ENCODE measurements at regions not wholly inside any gene's neighbourhood (a gene's known extent, or its start where the extent isn't known, plus 50 kb on each side); places are given as distances from the start of the nearest gene placed in this dataset.

DNA sequence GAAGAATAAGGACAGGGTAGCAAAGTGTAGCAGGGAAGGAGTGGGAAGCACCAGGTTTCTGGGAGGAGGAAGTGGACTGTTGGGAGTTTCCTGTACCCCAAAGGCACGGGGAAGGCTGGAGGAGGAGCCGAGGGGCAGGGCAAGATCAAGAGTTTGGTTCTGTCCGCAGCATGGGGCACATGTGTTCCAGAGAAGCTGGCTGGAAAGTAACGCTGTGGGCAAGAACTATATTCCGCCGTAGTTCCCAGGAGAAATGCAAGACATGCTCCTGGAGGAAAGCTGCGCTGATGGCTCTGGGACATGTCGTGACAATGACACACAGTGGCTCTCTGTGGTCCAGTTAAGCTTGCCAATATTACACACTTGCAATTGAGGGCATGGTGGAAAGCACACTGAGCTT, 51.7 kb upstream of the KPNA3 start:
- Histone ChIP-seq H3K4me1 (ENCODE audit: control insufficient read depth in 5 of 5, insufficient read depth in 5 of 5, low read length in 5 of 5) (no peaks in the 10 kb centered on the region), H3K9ac (ENCODE audit: insufficient read depth in 1 of 2, low read length in 2 of 2) (no peak overlapping the region), H3K27ac (ENCODE audit: low read depth in 1 of 2, low read length in 1 of 2) (no peak overlapping the region), H3K9me3 (ENCODE audit: control insufficient read depth in 4 of 4, insufficient read depth in 3 of 4, low read length in 3 of 4) (no peaks in the 10 kb centered on the region), H3K4me3 (no peak overlapping the region), H3K36me3 (ENCODE audit: control insufficient read depth in 4 of 4, insufficient read depth in 4 of 4, low read length in 4 of 4) (no peaks in the 10 kb centered on the region), H3K27me3 (ENCODE audit: control insufficient read depth in 3 of 3, insufficient read depth in 3 of 3, low read length in 2 of 3) (no peaks in the 10 kb centered on the region)
- TF ChIP-seq, protein P1, sequence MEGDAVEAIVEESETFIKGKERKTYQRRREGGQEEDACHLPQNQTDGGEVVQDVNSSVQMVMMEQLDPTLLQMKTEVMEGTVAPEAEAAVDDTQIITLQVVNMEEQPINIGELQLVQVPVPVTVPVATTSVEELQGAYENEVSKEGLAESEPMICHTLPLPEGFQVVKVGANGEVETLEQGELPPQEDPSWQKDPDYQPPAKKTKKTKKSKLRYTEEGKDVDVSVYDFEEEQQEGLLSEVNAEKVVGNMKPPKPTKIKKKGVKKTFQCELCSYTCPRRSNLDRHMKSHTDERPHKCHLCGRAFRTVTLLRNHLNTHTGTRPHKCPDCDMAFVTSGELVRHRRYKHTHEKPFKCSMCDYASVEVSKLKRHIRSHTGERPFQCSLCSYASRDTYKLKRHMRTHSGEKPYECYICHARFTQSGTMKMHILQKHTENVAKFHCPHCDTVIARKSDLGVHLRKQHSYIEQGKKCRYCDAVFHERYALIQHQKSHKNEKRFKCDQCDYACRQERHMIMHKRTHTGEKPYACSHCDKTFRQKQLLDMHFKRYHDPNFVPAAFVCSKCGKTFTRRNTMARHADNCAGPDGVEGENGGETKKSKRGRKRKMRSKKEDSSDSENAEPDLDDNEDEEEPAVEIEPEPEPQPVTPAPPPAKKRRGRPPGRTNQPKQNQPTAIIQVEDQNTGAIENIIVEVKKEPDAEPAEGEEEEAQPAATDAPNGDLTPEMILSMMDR (IDR thresholded peaks at IDR 0.05; ENCODE audit: control extremely low read depth, extremely low read depth), result no peak
- 75 to 80% methylated on average over 8 of the region's 8 CpGs for WGBS, 2 donors
- DNase-seq (no peak), ATAC-seq (ENCODE audit: insufficient read depth, low FRiP score) (no peak)
